ENCODE measurements at regions not wholly inside any gene's neighbourhood (a gene's known extent, or its start where the extent isn't known, plus 50 kb on each side); places are given as distances from the start of the nearest gene placed in this dataset.

GRCh38 chr2:205868773-205869333 lies 186.6 kb downstream of the NRP2 start:
- POLR2A ChIA-PET: no interaction called here

More at GRCh38 chr2:205868773-205869333, 186.6 kb downstream of the NRP2 start:
- no peak overlapping the region for H3K27ac ChIP-seq (ENCODE audit: low read depth, low read length)
- no peaks in the 10 kb centered on the region for H4K20me1 ChIP-seq (ENCODE audit: insufficient read depth)
- H3K36me3 ChIP-seq (ENCODE audit: control insufficient read depth in 1 of 2, insufficient read depth in 2 of 2, low read length in 2 of 2): no peaks in the 10 kb centered on the region
- H3K27me3 ChIP-seq (ENCODE audit: insufficient read depth, low read length): no peaks in the 10 kb centered on the region
- H3K4me3 ChIP-seq (replicated peaks in 1 of 2; ENCODE audit: low read depth in 1 of 2, low read length in 2 of 2): no peak overlapping the region
- H3K9me3 ChIP-seq (ENCODE audit: control insufficient read depth in 1 of 2, insufficient read depth in 1 of 2, low read depth in 1 of 2, low read length in 2 of 2): no peaks in the 10 kb centered on the region
- ChIA-PET RAD21 (ENCODE audit: low non-redundant PET in 1 of 2, low total read pairs in 2 of 2, uncharacterized antibody in 2 of 2, unreplicated experiment in 2 of 2) (no interaction called here), CTCF (no interaction called here)
- no peaks in the 10 kb centered on the region for H3K79me2 ChIP-seq (ENCODE audit: insufficient read depth, low read length)
- no peak overlapping the region for H3K9ac ChIP-seq (ENCODE audit: low read length)
- no peak overlapping the region for H3K4me2 ChIP-seq (ENCODE audit: low read length)
- peaks cover 0 to 4% of the 10 kb centered on the region in 2 experiments; a peak in 1 of 4 replicates for H3K4me1 ChIP-seq (ENCODE audit: control insufficient read depth in 1 of 2, insufficient read depth in 2 of 2, low read length in 2 of 2)
- intact Hi-C loops (cut with micrococcal nuclease): no loop called here
- DNase-seq (ENCODE audit: low read depth, low spot score) (no peak), ATAC-seq (no peak)
- BruUV-seq (replicated peaks): no TSS peak
- TF ChIP-seq EZH2 (IDR thresholded peaks at IDR 0.05) (no peak), ZNF274 (IDR thresholded peaks at IDR 0.05; ENCODE audit: low read depth, low read length) (no peak), MAX (IDR thresholded peaks at IDR 0.05) (no peak), ZBTB33 (IDR thresholded peaks at IDR 0.05; ENCODE audit: extremely low read depth, insufficient replicate concordance, low read length) (no peak), CTCF (IDR thresholded peaks at IDR 0.05 in 2 of 3, conservative IDR thresholded peaks at IDR 0.05 in 1 of 3; ENCODE audit: borderline replicate concordance in 1 of 3, insufficient read depth in 1 of 3, low read depth in 2 of 3, low read length in 2 of 3) (no peak), ELF1 (IDR thresholded peaks at IDR 0.05; ENCODE audit: borderline replicate concordance, low read depth) (no peak), ATF3 (IDR thresholded peaks at IDR 0.05) (no peak), SP1 (IDR thresholded peaks at IDR 0.05; ENCODE audit: low read depth) (no peak), FOSL1 (IDR thresholded peaks at IDR 0.05; ENCODE audit: low read depth) (no peak), REST (IDR thresholded peaks at IDR 0.05; ENCODE audit: low read depth) (no peak)
- no peaks in the 10 kb centered on the region for H3K9me2 ChIP-seq (ENCODE audit: insufficient read depth)
- H2AFZ ChIP-seq (ENCODE audit: low read depth, low read length, poor library complexity, severe bottlenecking): no peak overlapping the region

All from HCT116 (cell line).